Osteocyte (in vitro differentiated cells): ENCODE measurements at regions not wholly inside any gene's neighbourhood (a gene's known extent, or its start where the extent isn't known, plus 50 kb on each side); places are given as distances from the start of the nearest gene placed in this dataset.

Source experiments
- DNase-seq: peaks from one replicate; pipeline ENCODE4 v3.0.0; 2021; ENCODE audit warnings: mixed read lengths; ENCODE audit not compliant: unreplicated experiment; ENCODE audit errors: extremely low spot score
- H3K27ac Mint-ChIP-seq: one replicate; pipeline ENCODE4 v1.8.0; 2021; ENCODE audit warnings: mild to moderate bottlenecking, mixed read lengths; ENCODE audit not compliant: unreplicated experiment
- H3K27me3 Mint-ChIP-seq: one replicate; pipeline ENCODE4 v1.8.0; 2021; ENCODE audit warnings: mixed read lengths; ENCODE audit not compliant: unreplicated experiment
- H3K36me3 Mint-ChIP-seq: one replicate; pipeline ENCODE4 v1.8.0; 2021; ENCODE audit warnings: mixed read lengths; ENCODE audit not compliant: unreplicated experiment
- H3K4me1 Mint-ChIP-seq: one replicate; pipeline ENCODE4 v1.8.0; 2021; ENCODE audit warnings: mixed read lengths; ENCODE audit not compliant: unreplicated experiment
- H3K4me3 Mint-ChIP-seq: one replicate; pipeline ENCODE4 v1.8.0; 2021; ENCODE audit warnings: mild to moderate bottlenecking, moderate library complexity, mixed read lengths; ENCODE audit not compliant: unreplicated experiment
- H3K9me3 Mint-ChIP-seq: one replicate; pipeline ENCODE4 v1.8.0; 2021; ENCODE audit warnings: mixed read lengths; ENCODE audit not compliant: unreplicated experiment
- TF ChIP-seq, protein P1 (sequence below): fragments of 200-600 bp; sonication (generic); IDR thresholded peaks from 2 replicates; pipeline ENCODE4 v1.5.0; 2021; ENCODE audit warnings: antibody characterized with exemption, mild to moderate bottlenecking, moderate library complexity

DNA sequence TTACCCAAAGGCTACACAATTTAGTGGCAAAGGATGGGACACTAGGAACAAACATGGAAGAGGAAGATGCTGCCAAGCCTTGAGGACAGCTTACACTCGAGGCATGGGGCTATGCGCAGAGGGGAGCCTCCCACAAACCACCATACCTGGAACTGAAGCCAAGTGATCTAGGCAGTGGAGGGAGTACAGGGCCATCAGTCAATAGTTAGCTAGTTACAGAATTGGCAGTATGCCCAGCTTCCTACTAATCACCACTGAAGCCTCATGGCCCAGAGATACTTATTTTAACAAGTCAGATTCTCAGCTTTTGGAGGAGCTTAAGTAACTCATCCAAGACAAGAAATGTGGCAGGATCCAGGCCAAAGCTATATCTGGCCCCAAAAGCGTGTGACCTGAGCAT lies 226.6 kb upstream of the MOCS1 start:
- no peak overlapping the region for H3K4me3 Mint-ChIP-seq
- H3K27me3 Mint-ChIP-seq: no peaks in the 10 kb centered on the region
- no peaks in the 10 kb centered on the region for H3K36me3 Mint-ChIP-seq
- no peak for DNase-seq
- H3K4me1 Mint-ChIP-seq: no peaks in the 10 kb centered on the region
- peaks cover 6% of the 10 kb centered on the region for H3K9me3 Mint-ChIP-seq
- TF ChIP-seq, protein P1, sequence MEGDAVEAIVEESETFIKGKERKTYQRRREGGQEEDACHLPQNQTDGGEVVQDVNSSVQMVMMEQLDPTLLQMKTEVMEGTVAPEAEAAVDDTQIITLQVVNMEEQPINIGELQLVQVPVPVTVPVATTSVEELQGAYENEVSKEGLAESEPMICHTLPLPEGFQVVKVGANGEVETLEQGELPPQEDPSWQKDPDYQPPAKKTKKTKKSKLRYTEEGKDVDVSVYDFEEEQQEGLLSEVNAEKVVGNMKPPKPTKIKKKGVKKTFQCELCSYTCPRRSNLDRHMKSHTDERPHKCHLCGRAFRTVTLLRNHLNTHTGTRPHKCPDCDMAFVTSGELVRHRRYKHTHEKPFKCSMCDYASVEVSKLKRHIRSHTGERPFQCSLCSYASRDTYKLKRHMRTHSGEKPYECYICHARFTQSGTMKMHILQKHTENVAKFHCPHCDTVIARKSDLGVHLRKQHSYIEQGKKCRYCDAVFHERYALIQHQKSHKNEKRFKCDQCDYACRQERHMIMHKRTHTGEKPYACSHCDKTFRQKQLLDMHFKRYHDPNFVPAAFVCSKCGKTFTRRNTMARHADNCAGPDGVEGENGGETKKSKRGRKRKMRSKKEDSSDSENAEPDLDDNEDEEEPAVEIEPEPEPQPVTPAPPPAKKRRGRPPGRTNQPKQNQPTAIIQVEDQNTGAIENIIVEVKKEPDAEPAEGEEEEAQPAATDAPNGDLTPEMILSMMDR: no peak
- no peak overlapping the region for H3K27ac Mint-ChIP-seq

DNA sequence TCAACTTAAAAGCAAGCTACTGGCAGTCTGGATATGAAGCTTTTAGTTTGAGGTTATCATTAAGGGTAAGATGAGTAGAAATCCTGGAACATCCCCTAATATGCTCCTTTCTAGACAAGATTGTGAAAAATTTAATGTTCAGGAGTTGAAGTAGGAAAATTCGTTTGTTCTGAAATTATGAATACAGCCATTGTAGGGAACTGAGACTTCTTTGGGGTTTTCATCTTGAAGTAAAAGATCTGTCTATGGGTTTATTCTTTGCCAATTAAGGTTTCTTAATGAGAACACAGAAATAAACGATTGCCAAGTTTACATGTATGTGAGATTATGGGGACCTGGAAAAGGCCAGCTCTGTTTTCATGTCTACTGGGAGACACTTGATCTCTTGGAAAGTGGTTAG lies 225.6 kb upstream of the MOCS1 start:
- no peaks in the 10 kb centered on the region for H3K4me1 Mint-ChIP-seq
- H3K4me3 Mint-ChIP-seq: no peak overlapping the region
- no peaks in the 10 kb centered on the region for H3K36me3 Mint-ChIP-seq
- TF ChIP-seq, protein P1: no peak
- peaks cover 6% of the 10 kb centered on the region for H3K9me3 Mint-ChIP-seq
- H3K27ac Mint-ChIP-seq: no peak overlapping the region
- no peaks in the 10 kb centered on the region for H3K27me3 Mint-ChIP-seq
- no peak for DNase-seq

DNA sequence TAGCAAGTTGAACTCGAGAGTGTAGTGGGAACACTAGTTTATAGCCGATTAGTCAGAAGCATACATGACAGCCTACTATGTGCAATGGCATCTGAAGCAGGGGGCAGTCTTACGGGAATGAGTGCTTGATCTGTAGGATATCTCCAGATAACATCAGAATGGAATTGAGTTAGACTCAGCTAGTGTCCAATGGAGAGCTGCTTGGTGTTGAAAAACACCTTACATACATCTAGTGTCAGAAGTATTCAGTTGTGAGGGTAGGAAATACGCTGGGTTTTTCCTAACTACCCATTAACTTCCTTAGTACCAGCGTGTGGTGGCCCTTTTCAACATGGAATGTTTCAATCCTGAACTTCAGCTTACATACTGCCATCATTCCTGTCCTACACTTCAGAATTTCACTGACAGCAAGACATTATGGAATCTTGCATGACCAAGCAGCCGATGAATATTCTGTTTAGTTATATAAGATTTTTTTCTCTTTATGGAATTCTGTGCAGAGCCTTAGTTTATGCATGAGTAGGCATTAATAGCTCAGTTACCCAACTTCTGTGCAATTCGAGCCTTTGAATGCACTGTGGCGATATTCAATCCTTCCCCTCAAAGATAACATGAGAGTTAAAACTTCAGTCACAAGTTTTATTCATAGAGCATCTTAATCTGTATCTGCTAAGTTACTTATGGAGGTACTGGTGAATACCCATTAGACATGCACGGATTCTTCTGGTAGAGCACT lies 218.6 kb upstream of the MOCS1 start:
- no peak overlapping the region for H3K27ac Mint-ChIP-seq
- no peaks in the 10 kb centered on the region for H3K36me3 Mint-ChIP-seq
- DNase-seq: no peak
- H3K4me3 Mint-ChIP-seq: no peak overlapping the region
- TF ChIP-seq, protein P1: no peak
- H3K9me3 Mint-ChIP-seq: peaks cover 6% of the 10 kb centered on the region
- H3K4me1 Mint-ChIP-seq: no peaks in the 10 kb centered on the region
- no peaks in the 10 kb centered on the region for H3K27me3 Mint-ChIP-seq

DNA sequence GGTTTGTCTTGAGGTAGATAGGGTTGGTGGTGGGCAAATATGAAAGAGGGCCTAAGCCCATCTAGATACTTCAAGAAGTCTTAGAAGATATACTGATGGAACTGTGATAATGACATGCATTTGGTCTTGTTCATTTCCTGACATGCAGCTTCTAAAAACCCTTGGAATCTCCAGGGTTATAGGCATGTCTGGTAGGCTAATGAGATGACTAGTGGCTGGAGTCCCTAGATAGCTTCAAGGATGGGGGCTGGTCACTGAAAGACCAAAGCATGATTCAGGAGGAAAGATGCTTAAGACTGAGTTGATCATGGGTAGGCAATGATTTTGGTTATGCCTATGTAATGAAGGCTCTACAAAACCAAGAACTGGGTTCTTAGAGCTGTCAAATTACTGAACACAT lies 217.9 kb upstream of the MOCS1 start:
- no peak overlapping the region for H3K27ac Mint-ChIP-seq
- H3K36me3 Mint-ChIP-seq: no peaks in the 10 kb centered on the region
- H3K27me3 Mint-ChIP-seq: no peaks in the 10 kb centered on the region
- DNase-seq: no peak
- peaks cover 2% of the 10 kb centered on the region for H3K9me3 Mint-ChIP-seq
- TF ChIP-seq, protein P1: no peak
- no peak overlapping the region for H3K4me3 Mint-ChIP-seq
- no peaks in the 10 kb centered on the region for H3K4me1 Mint-ChIP-seq

DNA sequence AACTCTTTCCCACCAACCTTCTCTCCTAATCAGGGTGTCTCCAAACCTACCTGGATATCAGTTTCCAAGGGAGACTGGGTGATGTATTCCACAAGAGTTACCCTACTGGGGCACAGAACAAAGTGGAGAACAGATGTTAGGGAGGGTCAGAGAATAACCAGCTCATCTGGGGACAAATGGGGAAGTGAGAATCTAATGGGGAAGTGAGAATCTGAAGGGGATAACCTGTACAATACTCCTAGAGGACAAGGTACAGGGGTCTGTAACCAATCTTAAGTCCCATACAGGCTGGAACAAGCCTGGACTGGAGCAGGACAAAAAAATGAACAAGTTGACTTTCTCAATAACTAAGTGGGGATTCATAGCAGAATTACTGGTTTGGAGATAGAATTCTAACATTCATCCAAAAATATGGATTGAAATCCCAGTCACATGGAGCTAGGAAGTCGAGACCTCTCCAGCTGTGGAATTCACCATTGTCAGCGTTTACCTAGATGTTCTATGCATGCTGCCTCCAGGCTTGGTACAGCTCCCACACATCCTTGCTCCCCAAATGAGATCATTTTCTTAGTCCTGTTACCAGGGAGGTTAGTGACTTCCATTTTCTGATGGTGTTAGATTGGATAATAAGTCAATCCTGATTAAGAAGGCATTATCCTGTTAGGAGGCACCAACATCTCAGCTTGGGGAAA lies 214.8 kb upstream of the MOCS1 start:
- no peak for DNase-seq
- Mint-ChIP-seq H3K9me3 (no peaks in the 10 kb centered on the region), H3K4me3 (no peak overlapping the region), H3K27me3 (no peaks in the 10 kb centered on the region), H3K36me3 (no peaks in the 10 kb centered on the region), H3K4me1 (no peaks in the 10 kb centered on the region), H3K27ac (no peak overlapping the region)
- TF ChIP-seq, protein P1: no peak
